Fibroblast of skin of left quadriceps (primary cell): ENCODE measurements at regions not wholly inside any gene's neighbourhood (a gene's known extent, or its start where the extent isn't known, plus 50 kb on each side); places are given as distances from the start of the nearest gene placed in this dataset.
A peak's percentile ranks its signal among the peaks of the same experiment; 100 is the strongest.

Experiments used
- DNase-seq, 2 experiments: peaks; one replicate each; pipeline ENCODE4 v3.0.0-alpha.2; 2013; ENCODE audit warnings: low read depth in 2 of 2

GRCh38 chr2:120674246-120675170, 61.2 kb upstream of the GLI2 start:
- no peak for DNase-seq

GRCh38 chr2:120675460-120676130, 60.1 kb upstream of the GLI2 start:
- peak in 1 of 2 experiments; percentile 22 for DNase-seq

DNA sequence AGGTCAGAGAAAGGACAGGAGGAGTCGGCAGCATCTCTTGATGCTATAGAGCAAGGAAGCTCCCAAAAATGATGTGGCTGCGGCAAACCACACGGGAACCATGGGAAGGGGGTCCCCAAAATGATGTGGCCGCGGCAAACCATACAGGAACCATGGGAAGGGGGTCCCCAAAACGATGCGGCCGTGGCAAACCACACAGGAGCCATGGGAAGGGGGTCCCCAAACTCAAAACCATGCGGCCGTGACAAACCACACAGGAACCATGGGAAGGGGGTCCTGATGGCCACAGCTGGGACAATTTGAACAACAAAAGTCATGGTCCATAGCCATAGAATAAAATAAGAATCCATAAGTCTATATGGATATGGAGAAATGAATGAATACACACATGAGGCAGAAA, 58.4 kb upstream of the GLI2 start:
- DNase-seq, result no peak

DNA sequence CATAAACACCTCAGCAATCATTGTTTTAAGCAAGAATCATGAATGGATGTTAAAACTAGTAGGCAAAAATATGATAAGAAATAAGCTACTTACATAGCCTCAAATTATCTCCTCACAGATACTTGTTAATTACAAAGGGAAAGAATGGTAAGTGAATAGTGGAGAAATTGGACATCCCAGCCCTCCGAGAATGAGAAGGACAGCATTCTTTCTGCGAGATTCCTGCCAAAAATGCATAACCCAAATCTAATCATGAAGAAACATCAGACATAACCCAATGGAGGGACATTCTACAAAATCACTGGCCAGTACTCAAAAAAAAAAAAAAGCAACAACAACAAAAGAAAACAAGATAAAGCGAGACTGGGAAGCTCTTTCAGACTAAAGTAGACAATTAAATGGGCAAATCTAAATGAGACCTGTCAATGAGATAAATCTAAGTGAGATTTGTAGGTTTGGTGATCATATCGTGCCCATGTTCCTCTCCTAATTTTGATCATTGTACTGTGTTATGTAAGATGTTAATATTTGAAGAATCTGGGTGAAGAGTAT, 57.9 kb upstream of the GLI2 start:
- no peak for DNase-seq

- peak in 1 of 2 experiments; percentile 29 for DNase-seq
Measured at GRCh38 chr2:120678251-120678650, 57.4 kb upstream of the GLI2 start.

GRCh38 chr2:120678926-120679325, 56.7 kb upstream of the GLI2 start:
- no peak for DNase-seq

DNA sequence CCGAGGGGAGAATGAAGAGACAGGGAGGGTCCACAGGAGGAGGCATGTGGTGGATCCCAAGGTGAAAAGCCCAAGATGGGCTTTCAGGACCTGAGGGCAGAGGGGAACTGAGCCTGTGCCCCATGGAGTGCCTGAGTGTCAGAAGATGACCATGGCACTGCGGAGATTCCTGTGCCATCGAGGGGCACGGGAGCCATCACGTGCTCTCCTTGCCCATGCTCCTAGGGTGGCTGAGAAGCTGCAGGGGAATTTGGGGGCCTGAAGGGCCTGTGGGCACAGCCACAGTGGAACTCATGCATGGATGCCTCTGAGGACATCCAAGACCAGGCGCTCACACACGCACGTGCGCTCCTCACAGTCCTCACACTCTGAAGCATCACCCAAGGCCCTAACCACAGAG, 56.1 kb upstream of the GLI2 start:
- DNase-seq, result no peak

DNA sequence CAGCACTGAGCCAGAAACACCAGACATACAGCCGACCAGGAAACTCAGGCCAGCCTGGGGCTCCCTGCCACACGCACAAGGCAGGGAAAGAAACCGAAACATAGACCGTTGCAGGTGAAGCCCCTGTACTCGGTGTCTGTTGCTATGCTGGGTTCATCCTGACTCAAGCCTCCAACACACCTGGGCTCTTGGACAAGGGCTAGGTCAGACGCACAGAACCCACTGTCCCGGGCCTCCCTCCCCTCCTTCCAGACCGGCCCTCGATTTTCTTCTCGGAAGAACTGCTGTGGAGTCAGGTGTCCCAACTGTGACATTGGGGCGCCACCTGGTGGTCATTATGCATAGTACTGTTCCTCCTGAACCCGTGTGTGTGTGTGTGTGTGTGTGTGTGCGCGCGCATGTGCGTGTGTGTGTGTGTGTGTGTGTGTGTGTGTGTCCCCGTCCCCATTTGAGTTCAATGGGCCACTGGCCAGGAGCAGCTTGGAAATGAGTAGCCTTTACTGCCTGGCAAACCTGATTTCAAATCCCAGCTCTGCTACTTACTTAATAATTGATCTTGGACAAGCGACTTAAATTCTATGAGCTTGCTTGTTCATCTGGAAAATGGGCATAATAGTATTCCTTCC, 55.4 kb upstream of the GLI2 start:
- peak; percentile 72 to 75 for DNase-seq

GRCh38 chr2:120681181-120681580, 54.5 kb upstream of the GLI2 start:
- no peak for DNase-seq

GRCh38 chr2:120681696-120682288, 53.9 kb upstream of the GLI2 start:
- no peak for DNase-seq

DNA sequence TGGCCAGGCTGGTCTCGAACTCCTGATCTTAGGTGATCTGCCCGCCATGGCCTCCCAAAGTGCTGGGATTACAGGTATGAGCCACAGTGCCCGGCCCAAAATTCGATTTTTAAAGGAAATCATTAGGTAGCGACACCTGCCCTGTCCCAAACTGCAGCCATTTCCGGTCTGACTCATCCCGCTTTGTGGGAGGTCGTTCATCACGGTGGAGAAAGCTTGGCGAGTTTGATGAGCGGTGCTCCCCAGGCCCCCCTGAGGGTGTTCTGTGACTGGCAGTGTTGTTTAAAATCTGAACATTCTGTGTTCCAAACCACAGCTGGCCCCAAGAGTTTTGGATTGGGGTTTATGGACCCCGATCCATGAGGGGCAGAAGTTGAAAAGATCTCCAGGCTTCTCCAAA, 53.0 kb upstream of the GLI2 start:
- DNase-seq, result no peak

- DNase-seq, result no peak
Measured at GRCh38 chr2:120683081-120683480, 52.6 kb upstream of the GLI2 start.

DNA sequence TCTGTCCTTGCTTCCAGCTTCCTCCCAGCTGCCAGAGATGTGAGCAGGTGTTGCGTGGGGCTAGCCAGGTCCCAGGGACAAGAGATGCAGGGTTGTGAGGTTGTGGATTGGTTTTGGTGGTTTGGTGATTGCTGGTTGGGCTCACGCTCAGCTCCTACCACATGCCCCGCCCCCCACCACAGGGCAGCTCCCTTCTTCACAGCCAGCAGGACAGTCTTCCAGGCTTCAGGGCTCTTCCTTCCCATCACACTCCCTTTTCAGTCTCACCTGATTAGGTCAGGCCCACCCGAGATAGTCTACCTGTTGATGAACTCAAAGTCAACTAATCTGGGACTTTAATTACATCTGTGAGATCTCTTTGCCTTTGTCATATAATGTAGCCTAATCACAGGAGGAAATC, 52.0 kb upstream of the GLI2 start:
- no peak for DNase-seq

GRCh38 chr2:120684289-120685065, 51.2 kb upstream of the GLI2 start:
- peak; percentile 47 to 50 for DNase-seq

DNA sequence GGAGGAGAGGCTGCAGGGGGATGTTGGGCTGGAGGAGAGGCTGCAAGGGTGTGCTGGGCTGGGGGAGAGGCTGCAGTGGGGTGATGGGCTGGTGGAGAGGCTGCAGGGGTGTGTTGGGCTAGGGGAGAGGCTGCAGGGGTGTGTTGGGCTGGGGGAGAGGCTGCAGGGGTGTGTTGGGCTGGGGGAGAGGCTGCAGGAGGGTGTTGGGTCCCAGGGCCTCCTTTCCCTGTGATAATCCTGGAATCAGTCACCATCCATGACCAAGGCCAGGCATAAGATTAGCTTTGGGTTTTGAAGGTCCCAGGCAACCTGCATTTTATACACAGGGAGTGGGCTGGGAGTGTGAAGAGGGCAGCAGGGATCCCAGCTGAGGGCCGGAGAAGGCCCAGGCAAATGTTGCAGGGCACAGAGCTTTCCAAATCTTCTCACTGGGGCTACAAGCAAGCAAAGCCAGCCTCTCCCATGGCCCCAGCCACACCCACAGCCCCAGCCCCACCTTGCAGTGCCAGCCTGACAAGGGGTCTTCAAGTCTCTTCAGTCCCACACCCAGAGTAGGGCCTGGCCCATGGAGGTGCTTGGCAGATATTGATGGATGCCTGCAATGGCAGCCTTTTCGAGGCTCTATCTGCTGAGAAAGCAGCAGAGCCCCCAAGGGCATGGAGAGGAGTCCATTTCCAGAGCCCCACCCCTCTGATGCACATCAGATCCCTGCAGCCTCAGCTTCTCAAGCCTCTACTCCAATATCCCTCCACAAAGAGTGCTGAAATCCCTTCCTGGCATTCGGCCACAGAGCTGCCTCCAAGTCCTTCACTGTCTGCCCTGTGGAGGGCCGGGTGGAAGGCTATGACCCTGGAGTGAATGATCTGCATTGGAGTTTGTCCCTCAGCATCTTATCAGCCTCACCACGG, 50.3 kb upstream of the GLI2 start:
- DNase-seq, result no peak
